ENCODE measurements at regions not wholly inside any gene's neighbourhood (a gene's known extent, or its start where the extent isn't known, plus 50 kb on each side); places are given as distances from the start of the nearest gene placed in this dataset.

- BruUV-seq (replicated peaks), result no TSS peak
- no peaks in the 10 kb centered on the region for H4K20me1 ChIP-seq (ENCODE audit: insufficient read depth, low read length)
- POLR2A ChIA-PET, result no interaction called here
- H3K9me3 ChIP-seq (ENCODE audit: low read length), result peaks cover 17% of the 10 kb centered on the region
- TF ChIP-seq, protein P1, sequence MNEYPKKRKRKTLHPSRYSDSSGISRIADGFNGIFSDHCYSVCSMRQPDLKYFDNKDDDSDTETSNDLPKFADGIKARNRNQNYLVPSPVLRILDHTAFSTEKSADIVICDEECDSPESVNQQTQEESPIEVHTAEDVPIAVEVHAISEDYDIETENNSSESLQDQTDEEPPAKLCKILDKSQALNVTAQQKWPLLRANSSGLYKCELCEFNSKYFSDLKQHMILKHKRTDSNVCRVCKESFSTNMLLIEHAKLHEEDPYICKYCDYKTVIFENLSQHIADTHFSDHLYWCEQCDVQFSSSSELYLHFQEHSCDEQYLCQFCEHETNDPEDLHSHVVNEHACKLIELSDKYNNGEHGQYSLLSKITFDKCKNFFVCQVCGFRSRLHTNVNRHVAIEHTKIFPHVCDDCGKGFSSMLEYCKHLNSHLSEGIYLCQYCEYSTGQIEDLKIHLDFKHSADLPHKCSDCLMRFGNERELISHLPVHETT (CRISPR knock-in tag; conservative IDR thresholded peaks at IDR 0.05), result no peak
- WGBS (ENCODE audit: low lambda C conversion rate), result 0% methylated on average over 1 of the region's 1 CpG
- ATAC-seq, result peak; percentile 46; the same call in 2 of the 3 replicates
- peaks cover 6% of the 10 kb centered on the region for H3K4me1 ChIP-seq (ENCODE audit: insufficient read depth, low read length)
- no peak overlapping the region for H3K4me3 ChIP-seq (replicated peaks in 1 of 3; ENCODE audit: insufficient read depth in 1 of 3, low read depth in 2 of 3, low read length in 3 of 3)
- peak; percentile 3 for DNase-seq (ENCODE audit: low spot score)
- no peaks in the 10 kb centered on the region for H3K27me3 ChIP-seq (ENCODE audit: control insufficient read depth in 1 of 2, insufficient read depth in 2 of 2, low read length in 2 of 2)
- H2AFZ ChIP-seq (ENCODE audit: low read length), result peak overlapping the region; percentile 46
- H3K36me3 ChIP-seq (replicated peaks in 1 of 2; ENCODE audit: control insufficient read depth in 1 of 2, insufficient read depth in 2 of 2, low read length in 2 of 2), result no peaks in the 10 kb centered on the region
- H3K9ac ChIP-seq (ENCODE audit: insufficient read depth, low read depth, low read length), result no peak overlapping the region
- no peak for FAIRE-seq
- CTCF ChIA-PET (ENCODE audit: low intra/inter-chr PET ratio, low total read pairs), result no interaction called here
- no peaks in the 10 kb centered on the region for H3K79me2 ChIP-seq (ENCODE audit: insufficient read depth, low read length)
- no peak overlapping the region for H3K27ac ChIP-seq (ENCODE audit: extremely low read length, insufficient read depth, low read length)
- H3K4me2 ChIP-seq (ENCODE audit: low read depth, low read length), result peak overlapping the region; percentile 15; the same call in 1 of the 2 replicates
- intact Hi-C loops (cut with micrococcal nuclease; ENCODE audit: unreplicated experiment), result no loop called here
- in situ Hi-C loops (cut with HindIII; ENCODE audit: extremely low pct_ligation_motif_present, low pct_unique_long_range_greater_than_20kb), result no loop called here
These were observed 911.7 kb upstream of the NDST4 start for GRCh38 chr4:116024954-116025708.

GRCh38 chr4:116023049-116023448 is 909.6 kb upstream of the NDST4 start:
- no peaks in the 10 kb centered on the region for H4K20me1 ChIP-seq (ENCODE audit: insufficient read depth, low read length)
- H3K4me1 ChIP-seq (ENCODE audit: insufficient read depth, low read length), result peaks cover 6% of the 10 kb centered on the region
- ATAC-seq, result no peak
- ChIA-PET CTCF (ENCODE audit: low intra/inter-chr PET ratio, low total read pairs) (no interaction called here), POLR2A (no interaction called here)
- H3K27ac ChIP-seq (ENCODE audit: extremely low read length, insufficient read depth, low read length), result no peak overlapping the region
- no peaks in the 10 kb centered on the region for H3K36me3 ChIP-seq (replicated peaks in 1 of 2; ENCODE audit: control insufficient read depth in 1 of 2, insufficient read depth in 2 of 2, low read length in 2 of 2)
- intact Hi-C loops (cut with micrococcal nuclease; ENCODE audit: unreplicated experiment), result no loop called here
- H3K9ac ChIP-seq (ENCODE audit: insufficient read depth, low read depth, low read length), result no peak overlapping the region
- H3K9me3 ChIP-seq (ENCODE audit: low read length), result peaks cover 38% of the 10 kb centered on the region
- H3K79me2 ChIP-seq (ENCODE audit: insufficient read depth, low read length), result no peaks in the 10 kb centered on the region
- no peak overlapping the region for H3K4me3 ChIP-seq (replicated peaks in 1 of 3; ENCODE audit: insufficient read depth in 1 of 3, low read depth in 2 of 3, low read length in 3 of 3)
- H3K27me3 ChIP-seq (ENCODE audit: control insufficient read depth in 1 of 2, insufficient read depth in 2 of 2, low read length in 2 of 2), result no peaks in the 10 kb centered on the region
- no peak for DNase-seq (ENCODE audit: low spot score)
- WGBS (ENCODE audit: low lambda C conversion rate), result 88% methylated on average over 5 of the region's 5 CpGs
- FAIRE-seq, result no peak
- no TSS peak for BruUV-seq (replicated peaks)
- in situ Hi-C loops (cut with HindIII; ENCODE audit: extremely low pct_ligation_motif_present, low pct_unique_long_range_greater_than_20kb), result no loop called here
- TF ChIP-seq GTF3A (CRISPR knock-in tag; conservative IDR thresholded peaks at IDR 0.05) (no peak), ZNF382 (CRISPR knock-in tag; IDR thresholded peaks at IDR 0.05; ENCODE audit: borderline replicate concordance) (no peak), ZNF512 (CRISPR knock-in tag; IDR thresholded peaks at IDR 0.05) (no peak), GFI1 (CRISPR knock-in tag; IDR thresholded peaks at IDR 0.05; ENCODE audit: borderline replicate concordance) (no peak), MAFF (IDR thresholded peaks at IDR 0.05; ENCODE audit: low read depth, low read length) (peak; percentile 51), MAFK (conservative IDR thresholded peaks at IDR 0.05 in 1 of 2, IDR thresholded peaks at IDR 0.05 in 1 of 2; ENCODE audit: low read length in 2 of 2) (peak; percentile 5 to 73; a peak in 2 of 4 replicates)
- TF ChIP-seq, protein P2, sequence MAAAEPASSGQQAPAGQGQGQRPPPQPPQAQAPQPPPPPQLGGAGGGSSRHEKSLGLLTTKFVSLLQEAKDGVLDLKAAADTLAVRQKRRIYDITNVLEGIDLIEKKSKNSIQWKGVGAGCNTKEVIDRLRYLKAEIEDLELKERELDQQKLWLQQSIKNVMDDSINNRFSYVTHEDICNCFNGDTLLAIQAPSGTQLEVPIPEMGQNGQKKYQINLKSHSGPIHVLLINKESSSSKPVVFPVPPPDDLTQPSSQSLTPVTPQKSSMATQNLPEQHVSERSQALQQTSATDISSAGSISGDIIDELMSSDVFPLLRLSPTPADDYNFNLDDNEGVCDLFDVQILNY (CRISPR knock-in tag; conservative IDR thresholded peaks at IDR 0.05), result no peak
- H2AFZ ChIP-seq (ENCODE audit: low read length), result no peak overlapping the region
- H3K4me2 ChIP-seq (ENCODE audit: low read depth, low read length), result no peak overlapping the region

Measured in HepG2 (cell line).